Panc1 (cell line): ENCODE measurements at regions not wholly inside any gene's neighbourhood (a gene's known extent, or its start where the extent isn't known, plus 50 kb on each side); places are given as distances from the start of the nearest gene placed in this dataset.

Experiments
- ATAC-seq: fragments of 200-7000 bp; cut with Tn5 transposase; 2 replicates; pipeline ENCODE4 v1.9.1; 2020; ENCODE audit warnings: mild to moderate bottlenecking, moderate library complexity
- BruUV-seq: library from RNA; stranded (reverse); fragments of 400-500 nt; replicated peaks from 2 replicates; lab custom pipeline; 2021; lab: Mats Ljungman, UMichigan
- CTCF ChIA-PET: fragments of 300-600 bp; sonication (Branson Sonifier 250); formaldehyde crosslinking; loops from one replicate; lab custom pipeline; 2022; ENCODE audit warnings: antibody characterized with exemption; lab: Charles Lee
- POLR2A ChIA-PET: fragments of 300-600 bp; sonication (Branson Sonifier 250); formaldehyde crosslinking; loops from one replicate; lab custom pipeline; 2022; ENCODE audit warnings: antibody characterized with exemption; lab: Charles Lee
- DNase-seq: peaks from one replicate; pipeline ENCODE4 v3.0.0-alpha.2; 2010; ENCODE audit warnings: low read depth, low spot score
- H3K27ac ChIP-seq: 2 replicates; pipeline ENCODE4 v1.5.1; 2011; ENCODE audit warnings: mild to moderate bottlenecking, low read length, inconsistent platforms
- H3K27me3 ChIP-seq: fragments of 200-500 bp; sonication (Bioruptor generic); 2 replicates; pipeline ENCODE4 v1.6.0; 2014; ENCODE audit warnings: low read length, inconsistent platforms; ENCODE audit not compliant: control insufficient read depth, insufficient read depth
- H3K36me3 ChIP-seq: fragments of 200-500 bp; sonication (Bioruptor generic); 2 replicates; pipeline ENCODE4 v1.5.1; 2014; ENCODE audit warnings: inconsistent platforms, mild to moderate bottlenecking, low read length, moderate library complexity; ENCODE audit not compliant: control insufficient read depth, insufficient read depth
- H3K4me1 ChIP-seq: 2 replicates; pipeline ENCODE4 v1.5.1; 2011; ENCODE audit warnings: inconsistent platforms, mild to moderate bottlenecking, low read length, moderate library complexity; ENCODE audit not compliant: control insufficient read depth, insufficient read depth
- H3K4me3 ChIP-seq, 2 experiments: 2 replicates each; pipeline ENCODE4 v1.5.1; 2011 to 2012; ENCODE audit warnings: low read depth in 2 of 2, low read length in 2 of 2, mild to moderate bottlenecking in 2 of 2, inconsistent platforms in 1 of 2, moderate library complexity in 1 of 2
- H3K9me3 ChIP-seq: fragments of 200-500 bp; sonication (Bioruptor generic); 2 replicates; pipeline ENCODE4 v1.5.1; 2014; ENCODE audit warnings: low read depth, mild to moderate bottlenecking, inconsistent platforms, low read length, moderate library complexity; ENCODE audit not compliant: control insufficient read depth, insufficient read depth
- CTCF ChIP-seq: fragments of 450-650 bp; IDR thresholded peaks from 2 replicates; pipeline ENCODE4 v1.5.1; 2017; ENCODE audit warnings: mild to moderate bottlenecking
- POLR2AphosphoS5 ChIP-seq: IDR thresholded peaks from 2 replicates; pipeline ENCODE4 v1.6.1; 2012; ENCODE audit warnings: mild to moderate bottlenecking, low read depth, low read length, moderate library complexity
- REST ChIP-seq, 2 experiments: IDR thresholded peaks; 2 replicates each; pipeline ENCODE4 v1.6.1; 2011 to 2012; ENCODE audit warnings: low read depth in 2 of 2, control low read depth in 1 of 2, low read length in 1 of 2, mild to moderate bottlenecking in 1 of 2, moderate library complexity in 1 of 2; ENCODE audit not compliant: insufficient read depth in 1 of 2
- SIN3A ChIP-seq: IDR thresholded peaks from 2 replicates; pipeline ENCODE4 v1.6.1; 2012; ENCODE audit warnings: low read depth, mild to moderate bottlenecking, low read length, moderate library complexity, borderline replicate concordance; ENCODE audit not compliant: insufficient read depth
- TCF7L2 ChIP-seq: IDR thresholded peaks from 2 replicates; pipeline ENCODE4 v1.6.1; 2011; ENCODE audit warnings: mild to moderate bottlenecking, low read depth, low read length, inconsistent platforms
- in situ Hi-C: cut with HindIII; loops from 2 replicates; pipeline ENCODE4 v1.10.0; 2016; ENCODE audit warnings: low sequenced_read_pairs, low pct_unique_long_range_greater_than_20kb
- intact Hi-C: fragments of 100-400 bp; cut with micrococcal nuclease; formaldehyde crosslinking; loops from one replicate; pipeline ENCODE4 v1.10.0; 2022; ENCODE audit not compliant: unreplicated experiment

- no TSS peak for BruUV-seq
- Histone ChIP-seq H3K27ac (no peak overlapping the region), H3K9me3 (no peaks in the 10 kb centered on the region; the same call in 1 of the 2 replicates), H3K4me1 (no peaks in the 10 kb centered on the region), H3K27me3 (0 out of 2 replicates have a peak, but pooled peaks cover 2% of the 10 kb centered on the region), H3K36me3 (no peaks in the 10 kb centered on the region), H3K4me3 (no peak overlapping the region)
- no peak for ATAC-seq
- CTCF ChIA-PET = no interaction called here
- in situ Hi-C loops (no loop called here), intact Hi-C loops (no loop called here)
- POLR2A ChIA-PET = no interaction called here
- DNase-seq = no peak
- TF ChIP-seq CTCF = no peak
- no peak for TF ChIP-seq REST (IDR thresholded peaks at IDR 0.05; ENCODE audit: insufficient read depth in 1 of 2, low read depth in 2 of 2, low read length in 1 of 2)
These were observed 496.1 kb downstream of the EIPR1 start for GRCh38 chr2:2881499-2881898.

GRCh38 chr2:2880938-2881337 lies 496.7 kb downstream of the EIPR1 start:
- intact Hi-C loops (no loop called here), in situ Hi-C loops (no loop called here)
- TF ChIP-seq TCF7L2 = no peak
- no peak for TF ChIP-seq SIN3A
- TF ChIP-seq POLR2AphosphoS5 = no peak
- TF ChIP-seq REST (IDR thresholded peaks at IDR 0.05; ENCODE audit: insufficient read depth in 1 of 2, low read depth in 2 of 2, low read length in 1 of 2) = no peak
- no peak for TF ChIP-seq CTCF
- POLR2A ChIA-PET = no interaction called here
- no peaks in the 10 kb centered on the region for H3K36me3 ChIP-seq
- H3K9me3 ChIP-seq = no peaks in the 10 kb centered on the region; the same call in 1 of the 2 replicates
- no TSS peak for BruUV-seq
- 0 out of 2 replicates have a peak, but pooled peaks cover 2% of the 10 kb centered on the region for H3K27me3 ChIP-seq
- no peaks in the 10 kb centered on the region for H3K4me1 ChIP-seq
- CTCF ChIA-PET = no interaction called here
- DNase-seq = no peak
- no peak overlapping the region for H3K27ac ChIP-seq
- H3K4me3 ChIP-seq = no peak overlapping the region
- ATAC-seq = no peak
